ENCODE measurements at regions not wholly inside any gene's neighbourhood (a gene's known extent, or its start where the extent isn't known, plus 50 kb on each side); places are given as distances from the start of the nearest gene placed in this dataset.
"Not testable (repeated sequence)": the region's sequence is repeated elsewhere in the genome, so short reads cannot be mapped to it uniquely, and the experiment has no call there.

- no peak for DNase-seq (ENCODE audit: low spot score)
These were observed 73.5 kb downstream of the GOLGA8G start for GRCh38 chr15:28459279-28459678.

GRCh38 chr15:28457396-28457932 lies 75.3 kb downstream of the GOLGA8G start:
- peak; percentile 9 for DNase-seq (ENCODE audit: low spot score)

GRCh38 chr15:28456476-28457395 lies 76.0 kb downstream of the GOLGA8G start:
- DNase-seq (ENCODE audit: low spot score): peak; percentile 4

- DNase-seq (ENCODE audit: low spot score): peak; percentile 1
These were observed 77.0 kb downstream of the GOLGA8G start for GRCh38 chr15:28455537-28456475.

- DNase-seq (ENCODE audit: low spot score): not testable (repeated sequence)
These were observed 76.3 kb downstream of the GOLGA8F start for GRCh38 chr15:28454751-28455220.
